AG08396 (cell line): ENCODE measurements at regions not wholly inside any gene's neighbourhood (a gene's known extent, or its start where the extent isn't known, plus 50 kb on each side); places are given as distances from the start of the nearest gene placed in this dataset.

Experiments used
- DNase-seq: peaks from one replicate; pipeline ENCODE4 v3.0.0; 2012; ENCODE audit warnings: low spot score, mixed read lengths

GRCh38 chr15:94535298-94536048 lies 304.1 kb downstream of the MCTP2 start:
- no peak for DNase-seq

DNA sequence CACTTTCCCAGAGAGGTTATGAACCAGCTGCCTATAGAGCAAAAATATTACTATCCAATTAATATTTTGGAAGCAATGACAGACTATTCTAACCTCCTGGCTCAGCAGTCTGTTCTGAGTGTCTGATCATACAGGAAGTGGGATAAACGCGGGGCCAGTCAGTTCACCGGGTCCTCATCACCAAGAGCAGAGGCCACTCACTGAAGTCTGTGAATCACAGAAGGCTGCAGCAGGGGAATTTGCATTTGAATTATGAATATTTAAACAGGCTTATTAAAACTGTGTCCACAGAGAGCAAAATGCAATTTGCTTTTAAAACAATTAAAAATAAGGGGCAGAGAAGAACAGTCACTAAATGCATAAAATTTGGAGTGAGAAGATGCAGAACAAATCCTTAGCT lies 305.2 kb downstream of the MCTP2 start:
- no peak for DNase-seq

DNA sequence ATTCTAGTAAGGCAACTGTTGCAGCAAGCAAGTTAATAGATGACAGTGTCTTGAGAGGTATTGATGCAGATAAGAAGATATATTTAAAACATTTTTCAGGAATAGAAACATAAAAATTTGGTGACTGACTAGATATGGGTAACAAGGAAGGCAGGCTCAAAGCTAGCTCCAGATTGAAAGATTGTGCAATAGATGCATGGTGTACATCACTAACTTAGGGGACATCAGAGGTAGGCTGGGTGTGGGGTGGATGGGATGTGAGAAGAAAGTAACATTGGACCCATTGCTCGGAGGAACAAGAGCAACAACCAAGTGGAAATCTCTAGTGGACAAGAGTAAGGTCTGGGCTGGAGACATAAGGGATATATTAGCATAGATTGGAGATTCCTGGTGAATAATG lies 306.9 kb downstream of the MCTP2 start:
- no peak for DNase-seq

DNA sequence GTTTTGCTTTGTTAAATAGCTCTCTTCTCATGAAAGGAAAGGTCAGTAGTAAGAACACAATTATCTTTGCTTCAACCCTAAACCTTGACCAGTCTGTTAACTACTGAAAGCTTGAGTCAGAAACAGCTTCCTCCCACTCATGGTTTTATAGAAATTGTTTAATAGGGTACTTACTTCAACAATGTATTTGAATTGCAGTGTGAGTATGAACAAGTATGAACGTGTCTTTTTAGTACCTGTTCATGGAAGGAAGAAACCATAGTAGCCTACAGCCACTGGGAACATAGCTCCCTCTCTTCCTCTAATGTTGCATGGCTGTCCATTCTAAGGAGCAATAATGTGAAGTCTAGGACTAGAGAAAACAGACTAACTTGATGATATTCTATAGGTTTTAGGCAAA lies 311.0 kb downstream of the MCTP2 start:
- DNase-seq: no peak

GRCh38 chr15:94546808-94547207 lies 315.4 kb downstream of the MCTP2 start:
- DNase-seq: no peak

DNA sequence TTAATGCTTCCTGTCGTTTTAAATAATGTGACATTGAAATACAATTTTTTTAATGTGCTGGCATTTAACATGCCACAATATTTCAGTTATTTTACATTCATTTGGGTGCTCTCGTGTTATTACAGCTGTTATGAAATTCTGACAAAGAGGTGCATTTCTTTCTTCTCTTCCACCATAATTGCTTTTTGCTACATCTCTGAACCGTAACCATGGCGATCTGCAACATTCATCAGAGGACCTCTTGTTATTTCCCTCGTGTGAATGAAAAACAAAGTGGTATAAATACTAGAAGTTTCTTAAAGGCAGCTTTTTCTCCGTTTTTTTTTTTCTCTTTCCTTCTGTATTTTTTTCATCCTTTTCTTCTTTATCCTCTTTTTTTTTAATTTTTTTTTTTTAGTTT lies 316.4 kb downstream of the MCTP2 start:
- no peak for DNase-seq

- no peak for DNase-seq
Observed at GRCh38 chr15:94555841-94556519, 324.6 kb downstream of the MCTP2 start.

DNA sequence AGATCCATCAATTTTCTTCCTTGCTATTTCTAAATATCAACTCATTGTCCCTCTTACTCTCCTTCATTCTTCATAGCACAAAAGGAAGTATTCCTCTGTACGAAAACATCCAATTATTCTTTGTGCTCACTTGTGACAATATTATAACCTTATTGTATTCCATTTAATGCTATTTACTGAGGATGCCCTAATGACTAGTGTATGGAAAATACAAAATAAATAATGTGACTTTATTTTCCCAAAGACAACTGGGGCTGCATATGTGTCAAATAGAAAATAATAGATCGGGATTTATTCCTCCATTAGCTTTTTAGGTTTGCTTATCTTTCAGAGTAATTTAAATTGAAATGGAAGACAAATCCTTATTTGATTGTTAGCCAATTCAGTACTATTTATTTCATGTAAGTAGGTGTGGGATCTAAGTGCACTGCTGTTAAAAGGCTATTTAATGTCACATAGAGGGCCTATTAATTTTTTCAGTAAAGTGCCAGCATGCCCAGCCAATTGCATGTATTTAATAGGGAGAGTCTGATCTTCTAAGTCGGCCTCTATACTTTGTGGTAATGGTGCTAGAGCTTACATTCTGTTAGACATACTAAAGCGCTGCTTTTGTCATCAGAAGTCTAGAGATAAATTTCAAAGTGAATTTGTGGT lies 329.8 kb downstream of the MCTP2 start:
- DNase-seq: no peak

DNA sequence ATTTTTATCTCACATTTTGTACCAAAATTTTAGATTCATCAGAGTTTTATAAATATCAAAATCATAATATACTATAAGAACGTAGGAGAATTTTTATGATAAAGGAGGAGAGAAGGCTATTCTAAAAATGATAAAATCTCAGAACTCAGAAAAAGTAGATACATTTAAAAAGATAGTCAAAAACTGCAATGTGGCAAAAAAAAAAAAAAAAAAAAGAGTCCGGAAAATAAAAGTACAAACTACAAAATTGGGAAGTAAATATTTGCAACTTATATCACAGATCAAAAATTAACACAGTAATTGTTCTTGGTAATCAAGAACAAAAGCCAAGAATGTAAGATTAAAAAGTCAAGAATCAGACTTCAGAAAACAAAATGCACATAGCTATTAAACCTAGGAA lies 332.1 kb downstream of the MCTP2 start:
- no peak for DNase-seq

DNA sequence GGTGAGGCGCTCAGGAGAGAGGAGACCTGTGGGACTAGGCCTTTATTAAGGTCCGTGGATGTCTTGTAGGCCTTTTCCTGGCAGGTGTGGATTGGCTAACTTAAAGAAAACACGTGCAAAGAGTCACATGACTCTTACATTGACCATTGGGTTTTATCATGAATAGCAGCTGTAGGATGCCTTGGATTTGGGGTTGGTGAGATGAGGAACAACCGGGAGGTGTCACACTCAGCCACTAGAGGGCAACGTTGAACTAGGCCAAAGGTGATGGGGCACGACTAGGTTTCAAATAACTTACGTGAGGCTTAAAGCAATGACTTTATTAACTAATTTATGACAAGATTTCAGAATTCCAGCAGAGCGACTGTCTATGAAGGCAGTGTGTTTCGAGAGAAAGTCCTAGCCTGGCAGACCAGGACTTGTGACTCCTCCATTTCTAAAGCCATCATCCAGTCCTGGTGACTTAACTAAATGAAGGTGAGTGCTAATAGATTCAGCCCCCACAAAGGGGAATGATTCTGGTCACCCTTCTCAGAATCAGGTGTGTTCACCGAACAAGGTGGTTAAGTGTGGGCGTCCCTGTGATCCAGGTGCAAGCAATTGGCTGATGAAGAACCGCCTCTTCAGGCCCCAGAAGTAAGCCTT lies 345.6 kb downstream of the MCTP2 start:
- DNase-seq: no peak

DNA sequence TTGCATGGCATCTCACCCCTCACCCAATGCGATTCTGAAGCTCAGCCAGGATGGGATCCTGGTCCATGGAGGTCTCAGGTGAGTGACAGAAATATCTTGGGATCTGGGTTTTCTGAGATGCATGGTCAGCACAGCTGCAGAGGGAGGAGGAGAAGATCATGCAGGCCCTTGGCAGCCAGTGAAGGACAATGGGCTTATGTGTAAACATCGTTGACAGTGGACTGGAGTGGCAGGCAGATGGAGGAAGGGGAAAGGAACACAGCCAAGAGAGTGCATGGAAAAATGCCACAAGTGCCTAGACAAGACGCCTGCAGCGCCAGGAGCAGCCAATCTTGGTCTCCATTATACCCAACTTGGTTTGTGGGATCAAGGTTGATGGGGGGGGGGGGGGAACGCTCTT lies 347.9 kb downstream of the MCTP2 start:
- no peak for DNase-seq

- no peak for DNase-seq
Observed at GRCh38 chr15:94580211-94580885, 349.0 kb downstream of the MCTP2 start.

DNA sequence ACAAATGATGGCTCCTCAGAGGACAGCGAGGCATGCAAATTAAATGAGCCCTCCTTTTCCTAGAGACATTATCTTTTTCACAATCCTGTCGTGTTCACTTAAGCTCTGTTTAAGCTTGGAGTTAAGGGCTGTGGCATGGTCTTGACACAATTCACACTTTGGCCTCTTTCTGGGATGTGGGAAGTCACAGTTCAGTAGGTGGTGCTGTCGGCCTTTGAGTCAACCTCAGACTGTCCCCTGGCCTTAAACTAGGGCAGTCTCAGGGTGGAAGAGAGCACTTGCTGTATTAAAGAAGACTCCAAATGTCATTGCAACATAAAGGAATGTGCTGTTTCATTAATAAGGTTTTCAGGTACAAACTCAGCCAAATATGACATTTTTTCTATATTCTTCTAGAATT lies 351.0 kb downstream of the MCTP2 start:
- DNase-seq: no peak

DNA sequence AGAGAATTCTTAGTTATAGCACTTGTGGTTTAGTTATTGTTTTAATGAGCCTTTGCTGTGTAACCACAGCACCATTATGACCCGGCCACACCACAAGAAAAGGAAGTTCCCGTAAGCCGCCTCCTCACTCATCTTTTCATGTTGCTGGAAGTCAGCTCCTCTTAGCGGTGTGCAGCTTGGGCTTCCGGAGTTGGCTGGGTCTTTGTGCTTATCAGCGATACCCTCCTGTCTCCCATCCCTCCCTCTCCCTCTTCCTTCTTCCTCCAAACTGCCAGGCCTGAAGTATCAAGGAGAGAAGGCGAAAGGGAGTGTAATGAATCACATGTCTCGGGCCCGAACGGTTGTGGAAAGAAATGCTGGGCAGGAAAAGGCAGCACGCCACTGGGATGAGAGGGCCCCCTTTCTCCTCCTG lies 353.5 kb downstream of the MCTP2 start:
- DNase-seq: no peak

GRCh38 chr15:94586099-94586498 lies 354.7 kb downstream of the MCTP2 start:
- no peak for DNase-seq

DNA sequence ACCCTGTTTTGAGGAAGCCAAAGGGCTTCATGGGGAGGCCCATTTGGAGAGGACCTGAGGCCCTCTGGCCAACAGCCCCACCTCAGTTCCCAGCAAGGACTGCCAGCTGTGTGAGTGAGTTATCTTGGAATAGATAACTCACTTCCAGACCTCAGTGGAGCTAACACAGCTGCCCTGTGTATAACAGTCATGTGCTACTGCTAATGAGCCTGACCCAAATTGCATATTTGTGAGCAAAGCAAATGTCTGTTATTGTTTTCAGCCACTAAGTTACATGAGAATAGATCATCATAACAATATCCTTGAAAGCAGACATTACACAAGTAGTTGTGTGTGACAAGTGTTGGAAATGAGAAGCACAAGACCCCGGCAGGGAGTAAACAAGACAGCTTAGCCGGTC lies 355.8 kb downstream of the MCTP2 start:
- no peak for DNase-seq

GRCh38 chr15:94588993-94589392 lies 357.6 kb downstream of the MCTP2 start:
- DNase-seq: no peak

- DNase-seq: no peak
Observed at GRCh38 chr15:94592495-94592894, 361.1 kb downstream of the MCTP2 start.

- DNase-seq: no peak
Observed at GRCh38 chr15:94596707-94597106, 365.3 kb downstream of the MCTP2 start.

- DNase-seq: no peak
Observed at GRCh38 chr15:94600505-94600904, 369.1 kb downstream of the MCTP2 start.

DNA sequence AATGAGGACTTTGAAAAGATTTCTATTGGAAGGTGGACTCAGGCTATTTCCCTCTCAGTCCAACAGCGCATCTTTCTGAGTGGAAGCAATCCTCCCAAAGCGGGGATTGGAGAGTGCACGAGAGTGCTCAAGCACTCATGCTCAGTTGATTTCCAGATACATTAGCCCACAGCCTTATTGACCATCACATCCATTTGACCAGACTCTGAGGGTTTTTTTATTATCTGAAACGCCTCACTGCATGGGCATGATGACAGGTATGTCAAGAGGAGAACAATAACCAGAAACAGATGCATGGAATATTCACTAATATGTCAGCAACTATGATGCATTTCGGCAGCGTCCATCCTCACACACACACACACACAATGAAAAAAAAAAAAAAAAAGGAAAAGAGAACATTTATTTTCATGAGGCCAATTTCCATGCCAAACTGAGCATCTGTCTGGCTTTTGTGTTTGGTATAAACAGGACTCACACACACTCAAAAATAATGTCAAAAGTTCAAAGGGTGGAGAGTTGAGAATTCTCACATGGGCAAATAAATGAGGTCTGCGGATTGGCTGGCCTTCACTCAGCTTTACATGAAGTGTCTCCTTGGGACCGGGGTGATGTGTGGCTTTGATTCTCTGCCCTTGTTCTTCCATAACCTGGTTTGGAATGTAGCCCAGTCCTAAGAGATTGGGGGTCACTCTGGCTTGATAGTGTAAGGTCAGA lies 371.6 kb downstream of the MCTP2 start:
- DNase-seq: no peak

DNA sequence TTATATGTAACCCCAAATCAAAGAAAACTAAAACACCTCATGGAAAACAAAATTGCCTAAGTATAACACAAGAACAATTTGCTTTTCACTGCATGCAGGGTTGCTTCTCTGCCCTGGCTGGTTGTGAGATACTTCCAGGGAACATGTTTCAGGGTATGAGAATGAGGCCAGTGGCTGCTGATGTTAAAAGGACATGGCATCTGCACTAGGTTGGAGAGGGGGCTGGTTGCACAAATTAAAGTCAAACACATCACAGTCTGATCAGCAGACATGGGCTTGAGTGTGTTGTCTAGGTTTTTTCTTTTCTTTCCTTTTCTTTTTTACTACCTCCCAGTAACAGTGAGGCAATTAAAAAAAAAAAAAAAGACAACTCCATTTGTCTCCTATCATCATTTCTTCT lies 374.9 kb downstream of the MCTP2 start:
- no peak for DNase-seq
